ENCODE measurements at regions not wholly inside any gene's neighbourhood (a gene's known extent, or its start where the extent isn't known, plus 50 kb on each side); places are given as distances from the start of the nearest gene placed in this dataset.

GRCh38 chr5:155591273-155591672 lies 577.7 kb downstream of the KIF4B start:
- H3K4me1 ChIP-seq (ENCODE audit: control insufficient read depth in 4 of 4, insufficient read depth in 4 of 4, low read length in 3 of 4): peaks cover 0 to 5% (median 0%) of the 10 kb centered on the region in 4 donors
- H3K27me3 ChIP-seq (ENCODE audit: control insufficient read depth in 4 of 4, insufficient read depth in 4 of 4, low read length in 3 of 4): no peaks in the 10 kb centered on the region
- H3K9me3 ChIP-seq (ENCODE audit: control insufficient read depth in 4 of 4, low read length in 3 of 4): no peaks in the 10 kb centered on the region
- DNase-seq (ENCODE audit: low spot score): no peak
- TF ChIP-seq NR2F2 (IDR thresholded peaks at IDR 0.05) (no peak), FOXA1 (IDR thresholded peaks at IDR 0.05) (no peak), RXRA (IDR thresholded peaks at IDR 0.05) (no peak), GABPA (IDR thresholded peaks at IDR 0.05 in 1 of 2, conservative IDR thresholded peaks at IDR 0.05 in 1 of 2) (no peak), CTCF (IDR thresholded peaks at IDR 0.05; ENCODE audit: low read depth, low read length, missing input control) (no peak), JUND (IDR thresholded peaks at IDR 0.05) (no peak), HNF4G (IDR thresholded peaks at IDR 0.05) (no peak), EGR1 (IDR thresholded peaks at IDR 0.05; ENCODE audit: low read depth in 2 of 2) (no peak), RAD21 (IDR thresholded peaks at IDR 0.05) (no peak), FOXA2 (IDR thresholded peaks at IDR 0.05) (no peak)
- TF ChIP-seq, protein P1, sequence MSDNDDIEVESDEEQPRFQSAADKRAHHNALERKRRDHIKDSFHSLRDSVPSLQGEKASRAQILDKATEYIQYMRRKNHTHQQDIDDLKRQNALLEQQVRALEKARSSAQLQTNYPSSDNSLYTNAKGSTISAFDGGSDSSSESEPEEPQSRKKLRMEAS (IDR thresholded peaks at IDR 0.05): no peak
- TF ChIP-seq, protein P2, sequence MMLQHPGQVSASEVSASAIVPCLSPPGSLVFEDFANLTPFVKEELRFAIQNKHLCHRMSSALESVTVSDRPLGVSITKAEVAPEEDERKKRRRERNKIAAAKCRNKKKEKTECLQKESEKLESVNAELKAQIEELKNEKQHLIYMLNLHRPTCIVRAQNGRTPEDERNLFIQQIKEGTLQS (IDR thresholded peaks at IDR 0.05): no peak
- H3K9ac ChIP-seq (ENCODE audit: low read depth in 1 of 2, low read length in 2 of 2): no peak overlapping the region
- no peaks in the 10 kb centered on the region for H3K36me3 ChIP-seq (ENCODE audit: control insufficient read depth in 4 of 4, insufficient read depth in 3 of 4, low read depth in 1 of 4, low read length in 3 of 4)
- WGBS: 60% methylated on average over 4 of the region's 4 CpGs
- H3K4me3 ChIP-seq (ENCODE audit: low read depth in 1 of 3, low read length in 3 of 3): no peak overlapping the region
- H3K27ac ChIP-seq (ENCODE audit: low read depth in 1 of 2, low read length in 2 of 2): no peak overlapping the region

DNA sequence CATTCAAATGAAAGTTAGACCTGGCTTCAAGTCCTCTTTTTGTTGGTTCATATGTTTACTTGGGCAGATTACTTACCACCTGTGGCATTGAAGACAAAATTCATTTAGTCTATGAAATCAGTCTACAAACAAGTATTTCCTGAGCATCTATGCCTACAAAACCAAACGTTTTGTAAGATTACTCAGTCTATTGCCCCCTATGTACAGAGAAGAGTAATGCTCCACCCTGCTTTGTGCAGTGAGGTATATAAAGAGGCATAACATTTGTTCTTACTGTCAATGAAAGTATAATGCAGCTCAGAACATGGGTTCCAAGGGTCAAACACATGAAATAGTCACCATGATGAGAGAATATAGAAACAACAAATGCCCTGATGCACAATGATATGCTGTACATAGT lies 580.7 kb downstream of the KIF4B start:
- Histone ChIP-seq H3K27me3 (ENCODE audit: control insufficient read depth in 4 of 4, insufficient read depth in 4 of 4, low read length in 3 of 4) (no peaks in the 10 kb centered on the region), H3K4me3 (ENCODE audit: low read depth in 1 of 3, low read length in 3 of 3) (no peak overlapping the region), H3K4me1 (ENCODE audit: control insufficient read depth in 4 of 4, insufficient read depth in 4 of 4, low read length in 3 of 4) (peaks cover 0 to 5% (median 0%) of the 10 kb centered on the region in 4 donors), H3K36me3 (ENCODE audit: control insufficient read depth in 4 of 4, insufficient read depth in 3 of 4, low read depth in 1 of 4, low read length in 3 of 4) (no peaks in the 10 kb centered on the region), H3K9me3 (ENCODE audit: control insufficient read depth in 4 of 4, low read length in 3 of 4) (no peaks in the 10 kb centered on the region), H3K9ac (ENCODE audit: low read depth in 1 of 2, low read length in 2 of 2) (no peak overlapping the region), H3K27ac (ENCODE audit: low read depth in 1 of 2, low read length in 2 of 2) (no peak overlapping the region)
- TF ChIP-seq RAD21 (IDR thresholded peaks at IDR 0.05): peak in 1 of 2 donors; percentile 23
- TF ChIP-seq, protein P3, sequence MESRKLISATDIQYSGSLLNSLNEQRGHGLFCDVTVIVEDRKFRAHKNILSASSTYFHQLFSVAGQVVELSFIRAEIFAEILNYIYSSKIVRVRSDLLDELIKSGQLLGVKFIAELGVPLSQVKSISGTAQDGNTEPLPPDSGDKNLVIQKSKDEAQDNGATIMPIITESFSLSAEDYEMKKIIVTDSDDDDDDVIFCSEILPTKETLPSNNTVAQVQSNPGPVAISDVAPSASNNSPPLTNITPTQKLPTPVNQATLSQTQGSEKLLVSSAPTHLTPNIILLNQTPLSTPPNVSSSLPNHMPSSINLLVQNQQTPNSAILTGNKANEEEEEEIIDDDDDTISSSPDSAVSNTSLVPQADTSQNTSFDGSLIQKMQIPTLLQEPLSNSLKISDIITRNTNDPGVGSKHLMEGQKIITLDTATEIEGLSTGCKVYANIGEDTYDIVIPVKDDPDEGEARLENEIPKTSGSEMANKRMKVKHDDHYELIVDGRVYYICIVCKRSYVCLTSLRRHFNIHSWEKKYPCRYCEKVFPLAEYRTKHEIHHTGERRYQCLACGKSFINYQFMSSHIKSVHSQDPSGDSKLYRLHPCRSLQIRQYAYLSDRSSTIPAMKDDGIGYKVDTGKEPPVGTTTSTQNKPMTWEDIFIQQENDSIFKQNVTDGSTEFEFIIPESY (IDR thresholded peaks at IDR 0.05): no peak
- WGBS: 29% methylated on average over 1 of the region's 1 CpG
- DNase-seq (ENCODE audit: low spot score): no peak

DNA sequence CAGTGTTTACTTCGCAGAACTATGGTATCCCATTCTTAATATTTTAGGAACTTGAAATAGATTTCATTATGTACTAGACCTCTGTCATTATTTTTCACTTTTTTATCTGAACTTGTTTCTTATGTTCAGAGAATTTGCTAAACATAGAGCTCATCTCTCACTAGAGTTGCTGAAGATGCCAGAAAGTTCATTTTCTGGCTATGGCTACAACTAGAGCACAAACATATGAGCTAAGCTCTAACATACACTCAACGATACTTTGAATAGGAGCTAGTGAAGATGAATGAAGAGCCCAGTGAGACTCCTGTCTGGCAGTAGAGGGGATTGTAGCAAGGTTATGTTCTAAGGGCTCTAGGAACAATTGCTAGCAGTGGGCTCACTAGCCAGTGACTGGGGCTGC lies 582.2 kb downstream of the KIF4B start:
- DNase-seq (ENCODE audit: low spot score): no peak
- Histone ChIP-seq H3K4me1 (ENCODE audit: control insufficient read depth in 4 of 4, insufficient read depth in 4 of 4, low read length in 3 of 4) (peaks cover 0 to 5% (median 0%) of the 10 kb centered on the region in 4 donors), H3K36me3 (ENCODE audit: control insufficient read depth in 4 of 4, insufficient read depth in 3 of 4, low read depth in 1 of 4, low read length in 3 of 4) (no peaks in the 10 kb centered on the region), H3K9ac (ENCODE audit: low read depth in 1 of 2, low read length in 2 of 2) (no peak overlapping the region), H3K4me3 (ENCODE audit: low read depth in 1 of 3, low read length in 3 of 3) (no peak overlapping the region), H3K27me3 (ENCODE audit: control insufficient read depth in 4 of 4, insufficient read depth in 4 of 4, low read length in 3 of 4) (no peaks in the 10 kb centered on the region), H3K27ac (ENCODE audit: low read depth in 1 of 2, low read length in 2 of 2) (no peak overlapping the region), H3K9me3 (ENCODE audit: control insufficient read depth in 4 of 4, low read length in 3 of 4) (no peaks in the 10 kb centered on the region)
- TF ChIP-seq REST (IDR thresholded peaks at IDR 0.05) (no peak), GABPA (IDR thresholded peaks at IDR 0.05 in 1 of 2, conservative IDR thresholded peaks at IDR 0.05 in 1 of 2) (no peak), FOXA1 (IDR thresholded peaks at IDR 0.05) (no peak), JUND (IDR thresholded peaks at IDR 0.05) (no peak), RXRA (IDR thresholded peaks at IDR 0.05) (no peak), CTCF (IDR thresholded peaks at IDR 0.05; ENCODE audit: low read depth, low read length, missing input control) (no peak), EGR1 (IDR thresholded peaks at IDR 0.05; ENCODE audit: low read depth in 2 of 2) (no peak), RAD21 (IDR thresholded peaks at IDR 0.05) (no peak), TAF1 (conservative IDR thresholded peaks at IDR 0.05) (no peak)
- TF ChIP-seq, protein P1 (IDR thresholded peaks at IDR 0.05): no peak
- WGBS: 93% methylated on average over 2 of the region's 2 CpGs

Data from liver (tissue), 8 donors.